Cardiac muscle cell (in vitro differentiated cells and primary cell): ENCODE measurements at regions not wholly inside any gene's neighbourhood (a gene's known extent, or its start where the extent isn't known, plus 50 kb on each side); places are given as distances from the start of the nearest gene placed in this dataset.

Source experiments
- DNase-seq, 2 donors: peaks; one replicate each; pipeline versions ENCODE4 v3.0.0 to v3.0.0-alpha.2; 2010 to 2017; ENCODE audit warnings: low read depth in 1 of 2, low spot score in 1 of 2
- H3K27ac ChIP-seq: fragments of 200-600 bp; sonication (generic); 2 replicates; pipeline ENCODE4 v1.5.1; 2016
- H3K27me3 ChIP-seq: fragments of 200-600 bp; sonication (generic); 2 replicates; pipeline ENCODE4 v1.6.0; 2016; ENCODE audit warnings: control low read depth
- H3K36me3 ChIP-seq: fragments of 200-600 bp; sonication (generic); 2 replicates; pipeline ENCODE4 v1.5.1; 2016; ENCODE audit warnings: control low read depth
- H3K4me1 ChIP-seq: fragments of 200-600 bp; sonication (generic); 2 replicates; pipeline ENCODE4 v1.8.1; 2017; ENCODE audit warnings: low read depth, mild to moderate bottlenecking, mixed run types
- H3K4me3 ChIP-seq: fragments of 200-600 bp; sonication (generic); 2 replicates; pipeline ENCODE4 v1.5.1; 2016; ENCODE audit warnings: mild to moderate bottlenecking
- H3K9me3 ChIP-seq: fragments of 200-600 bp; sonication (generic); 2 replicates; pipeline ENCODE4 v1.5.1; 2017; ENCODE audit warnings: low read depth, mild to moderate bottlenecking, control low read depth
- TF ChIP-seq, protein P1 (sequence below): IDR thresholded peaks from 2 replicates; pipeline ENCODE4 v1.5.1; 2012; ENCODE audit warnings: low read depth, mild to moderate bottlenecking, low read length

GRCh38 chr4:153062652-153063168 is 126.6 kb downstream of the FHDC1 start:
- Histone ChIP-seq H3K4me1 (peaks cover 4% of the 10 kb centered on the region), H3K27me3 (no peaks in the 10 kb centered on the region), H3K9me3 (no peaks in the 10 kb centered on the region), H3K4me3 (no peak overlapping the region), H3K36me3 (no peaks in the 10 kb centered on the region), H3K27ac (no peak overlapping the region)
- no peak for DNase-seq
- TF ChIP-seq, protein P1, sequence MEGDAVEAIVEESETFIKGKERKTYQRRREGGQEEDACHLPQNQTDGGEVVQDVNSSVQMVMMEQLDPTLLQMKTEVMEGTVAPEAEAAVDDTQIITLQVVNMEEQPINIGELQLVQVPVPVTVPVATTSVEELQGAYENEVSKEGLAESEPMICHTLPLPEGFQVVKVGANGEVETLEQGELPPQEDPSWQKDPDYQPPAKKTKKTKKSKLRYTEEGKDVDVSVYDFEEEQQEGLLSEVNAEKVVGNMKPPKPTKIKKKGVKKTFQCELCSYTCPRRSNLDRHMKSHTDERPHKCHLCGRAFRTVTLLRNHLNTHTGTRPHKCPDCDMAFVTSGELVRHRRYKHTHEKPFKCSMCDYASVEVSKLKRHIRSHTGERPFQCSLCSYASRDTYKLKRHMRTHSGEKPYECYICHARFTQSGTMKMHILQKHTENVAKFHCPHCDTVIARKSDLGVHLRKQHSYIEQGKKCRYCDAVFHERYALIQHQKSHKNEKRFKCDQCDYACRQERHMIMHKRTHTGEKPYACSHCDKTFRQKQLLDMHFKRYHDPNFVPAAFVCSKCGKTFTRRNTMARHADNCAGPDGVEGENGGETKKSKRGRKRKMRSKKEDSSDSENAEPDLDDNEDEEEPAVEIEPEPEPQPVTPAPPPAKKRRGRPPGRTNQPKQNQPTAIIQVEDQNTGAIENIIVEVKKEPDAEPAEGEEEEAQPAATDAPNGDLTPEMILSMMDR: no peak

DNA sequence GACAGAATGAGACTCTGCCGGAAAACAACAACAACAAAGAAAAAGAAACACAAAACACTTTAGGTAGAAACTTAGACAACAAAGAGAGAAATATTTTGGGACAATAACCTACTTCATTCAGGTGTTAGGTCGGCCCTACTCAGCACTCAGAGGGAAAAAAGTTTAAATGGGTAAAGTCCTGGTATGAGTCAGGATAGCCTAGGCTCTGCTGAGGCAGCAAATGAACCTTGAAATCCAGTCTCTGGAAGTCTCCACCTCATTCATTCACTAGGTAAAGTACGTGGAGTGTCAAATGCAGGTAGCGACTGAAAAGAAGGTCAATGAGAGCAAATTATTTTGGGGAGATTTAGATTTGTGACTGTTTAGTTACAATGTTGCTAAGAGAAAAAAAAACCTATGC is 127.4 kb downstream of the FHDC1 start:
- H3K4me1 ChIP-seq: peaks cover 4% of the 10 kb centered on the region
- DNase-seq: no peak
- H3K27ac ChIP-seq: no peak overlapping the region
- H3K4me3 ChIP-seq: no peak overlapping the region
- TF ChIP-seq, protein P1: no peak
- H3K36me3 ChIP-seq: no peaks in the 10 kb centered on the region
- H3K27me3 ChIP-seq: no peaks in the 10 kb centered on the region
- H3K9me3 ChIP-seq: no peaks in the 10 kb centered on the region

DNA sequence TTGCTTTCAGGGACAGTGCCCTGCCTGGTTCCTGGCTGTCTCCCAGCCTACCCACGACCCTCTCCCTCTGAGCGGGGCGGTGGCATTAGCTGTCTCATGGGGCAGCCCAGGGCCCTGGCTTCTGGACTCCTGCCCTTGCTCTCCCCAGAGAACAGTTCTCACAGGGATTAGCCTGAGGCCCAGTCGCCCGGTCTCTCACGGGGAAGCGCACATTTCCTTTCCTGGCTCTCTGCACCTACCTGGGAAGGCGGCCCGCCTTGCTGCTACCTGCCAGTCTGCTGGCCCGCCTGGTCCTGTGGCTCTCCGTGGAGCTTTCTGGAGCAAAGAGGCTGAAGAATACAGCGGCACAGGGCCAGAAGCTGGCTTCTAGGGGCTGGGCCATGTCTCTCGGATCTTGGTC is 128.4 kb downstream of the FHDC1 start:
- Histone ChIP-seq H3K27ac (no peak overlapping the region), H3K27me3 (no peaks in the 10 kb centered on the region), H3K36me3 (no peaks in the 10 kb centered on the region), H3K9me3 (no peaks in the 10 kb centered on the region), H3K4me1 (peaks cover 4% of the 10 kb centered on the region), H3K4me3 (no peak overlapping the region)
- DNase-seq: no peak
- TF ChIP-seq, protein P1: no peak

- Histone ChIP-seq H3K4me3 (no peak overlapping the region), H3K9me3 (no peaks in the 10 kb centered on the region), H3K27ac (no peak overlapping the region), H3K36me3 (no peaks in the 10 kb centered on the region), H3K27me3 (no peaks in the 10 kb centered on the region), H3K4me1 (peaks cover 4% of the 10 kb centered on the region)
- DNase-seq: no peak
- TF ChIP-seq, protein P1: no peak
These were observed 129.2 kb downstream of the FHDC1 start for GRCh38 chr4:153065276-153065675.

- TF ChIP-seq, protein P1: no peak
- Histone ChIP-seq H3K4me1 (peaks cover 4% of the 10 kb centered on the region), H3K4me3 (no peak overlapping the region), H3K27me3 (no peaks in the 10 kb centered on the region), H3K27ac (no peak overlapping the region), H3K36me3 (no peaks in the 10 kb centered on the region), H3K9me3 (no peaks in the 10 kb centered on the region)
- DNase-seq: peak; percentile 15 to 57
These were observed 131.3 kb downstream of the FHDC1 start for GRCh38 chr4:153067376-153067775.

DNA sequence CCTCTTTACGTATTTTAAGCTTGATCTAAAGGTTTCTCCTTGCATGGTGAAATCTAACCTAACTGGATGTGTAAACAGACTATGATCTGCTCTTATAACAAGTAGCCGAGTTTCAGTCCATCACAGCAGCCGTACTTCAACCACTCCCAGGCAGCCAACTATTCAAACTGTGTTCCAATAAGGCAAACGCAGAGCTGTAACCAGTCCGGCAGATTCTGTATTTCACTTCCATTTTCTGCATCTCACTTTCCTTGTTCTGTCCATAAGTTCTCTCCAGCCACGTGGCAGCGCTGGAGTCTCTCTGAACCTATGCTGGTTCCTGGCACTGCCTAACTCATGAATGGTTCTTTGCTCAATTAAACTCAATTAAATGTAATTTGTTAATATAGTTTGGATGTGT is 132.6 kb downstream of the FHDC1 start:
- H3K36me3 ChIP-seq: no peaks in the 10 kb centered on the region
- TF ChIP-seq, protein P1: no peak
- no peak for DNase-seq
- no peak overlapping the region for H3K4me3 ChIP-seq
- H3K27ac ChIP-seq: no peak overlapping the region
- H3K9me3 ChIP-seq: no peaks in the 10 kb centered on the region
- peaks cover 4% of the 10 kb centered on the region for H3K4me1 ChIP-seq
- no peaks in the 10 kb centered on the region for H3K27me3 ChIP-seq
